ENCODE measurements at regions not wholly inside any gene's neighbourhood (a gene's known extent, or its start where the extent isn't known, plus 50 kb on each side); places are given as distances from the start of the nearest gene placed in this dataset.

- in situ Hi-C loops (cut with MboI) (no loop called here), intact Hi-C loops (cut with micrococcal nuclease; ENCODE audit: unreplicated experiment) (no loop called here)
- no peaks in the 10 kb centered on the region for H3K9me3 ChIP-seq (replicated peaks; ENCODE audit: control insufficient read depth, insufficient read depth, low read length)
- H3K27me3 ChIP-seq (replicated peaks in 1 of 2; ENCODE audit: control insufficient read depth in 2 of 2, insufficient read depth in 2 of 2, low read length in 1 of 2): no peaks in the 10 kb centered on the region
- TF ChIP-seq TAF1 (IDR thresholded peaks at IDR 0.05; ENCODE audit: borderline replicate concordance, low read depth, low read length) (no peak), IRF4 (IDR thresholded peaks at IDR 0.05; ENCODE audit: low read depth, low read length) (no peak), TARDBP (IDR thresholded peaks at IDR 0.05; ENCODE audit: borderline replicate concordance) (no peak), SPI1 (IDR thresholded peaks at IDR 0.05; ENCODE audit: borderline replicate concordance, insufficient read depth, low read depth, low read length) (no peak), TBL1XR1 (IDR thresholded peaks at IDR 0.05; ENCODE audit: low read depth, low read length) (no peak)
- TF ChIP-seq, protein P1, sequence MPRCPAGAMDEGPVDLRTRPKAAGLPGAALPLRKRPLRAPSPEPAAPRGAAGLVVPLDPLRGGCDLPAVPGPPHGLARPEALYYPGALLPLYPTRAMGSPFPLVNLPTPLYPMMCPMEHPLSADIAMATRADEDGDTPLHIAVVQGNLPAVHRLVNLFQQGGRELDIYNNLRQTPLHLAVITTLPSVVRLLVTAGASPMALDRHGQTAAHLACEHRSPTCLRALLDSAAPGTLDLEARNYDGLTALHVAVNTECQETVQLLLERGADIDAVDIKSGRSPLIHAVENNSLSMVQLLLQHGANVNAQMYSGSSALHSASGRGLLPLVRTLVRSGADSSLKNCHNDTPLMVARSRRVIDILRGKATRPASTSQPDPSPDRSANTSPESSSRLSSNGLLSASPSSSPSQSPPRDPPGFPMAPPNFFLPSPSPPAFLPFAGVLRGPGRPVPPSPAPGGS (IDR thresholded peaks at IDR 0.05; ENCODE audit: borderline replicate concordance, insufficient read depth, low read depth, low read length, poor library complexity, severe bottlenecking): no peak
- TF ChIP-seq, protein P2, sequence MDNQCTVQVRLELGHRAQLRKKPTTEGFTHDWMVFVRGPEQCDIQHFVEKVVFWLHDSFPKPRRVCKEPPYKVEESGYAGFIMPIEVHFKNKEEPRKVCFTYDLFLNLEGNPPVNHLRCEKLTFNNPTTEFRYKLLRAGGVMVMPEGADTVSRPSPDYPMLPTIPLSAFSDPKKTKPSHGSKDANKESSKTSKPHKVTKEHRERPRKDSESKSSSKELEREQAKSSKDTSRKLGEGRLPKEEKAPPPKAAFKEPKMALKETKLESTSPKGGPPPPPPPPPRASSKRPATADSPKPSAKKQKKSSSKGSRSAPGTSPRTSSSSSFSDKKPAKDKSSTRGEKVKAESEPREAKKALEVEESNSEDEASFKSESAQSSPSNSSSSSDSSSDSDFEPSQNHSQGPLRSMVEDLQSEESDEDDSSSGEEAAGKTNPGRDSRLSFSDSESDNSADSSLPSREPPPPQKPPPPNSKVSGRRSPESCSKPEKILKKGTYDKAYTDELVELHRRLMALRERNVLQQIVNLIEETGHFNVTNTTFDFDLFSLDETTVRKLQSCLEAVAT (IDR thresholded peaks at IDR 0.05): no peak
- TF ChIP-seq, protein P3, sequence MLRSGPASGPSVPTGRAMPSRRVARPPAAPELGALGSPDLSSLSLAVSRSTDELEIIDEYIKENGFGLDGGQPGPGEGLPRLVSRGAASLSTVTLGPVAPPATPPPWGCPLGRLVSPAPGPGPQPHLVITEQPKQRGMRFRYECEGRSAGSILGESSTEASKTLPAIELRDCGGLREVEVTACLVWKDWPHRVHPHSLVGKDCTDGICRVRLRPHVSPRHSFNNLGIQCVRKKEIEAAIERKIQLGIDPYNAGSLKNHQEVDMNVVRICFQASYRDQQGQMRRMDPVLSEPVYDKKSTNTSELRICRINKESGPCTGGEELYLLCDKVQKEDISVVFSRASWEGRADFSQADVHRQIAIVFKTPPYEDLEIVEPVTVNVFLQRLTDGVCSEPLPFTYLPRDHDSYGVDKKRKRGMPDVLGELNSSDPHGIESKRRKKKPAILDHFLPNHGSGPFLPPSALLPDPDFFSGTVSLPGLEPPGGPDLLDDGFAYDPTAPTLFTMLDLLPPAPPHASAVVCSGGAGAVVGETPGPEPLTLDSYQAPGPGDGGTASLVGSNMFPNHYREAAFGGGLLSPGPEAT (IDR thresholded peaks at IDR 0.05; ENCODE audit: low read depth): no peak
- TF ChIP-seq, protein P4, sequence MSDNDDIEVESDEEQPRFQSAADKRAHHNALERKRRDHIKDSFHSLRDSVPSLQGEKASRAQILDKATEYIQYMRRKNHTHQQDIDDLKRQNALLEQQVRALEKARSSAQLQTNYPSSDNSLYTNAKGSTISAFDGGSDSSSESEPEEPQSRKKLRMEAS (IDR thresholded peaks at IDR 0.05; ENCODE audit: low read depth, low read length): no peak
- no peak overlapping the region for H3K4me2 ChIP-seq (ENCODE audit: control insufficient read depth, insufficient read depth)
- ChIA-PET CTCF (no interaction called here), SMC1A (ENCODE audit: uncharacterized antibody, unreplicated experiment) (no interaction called here), POLR2A (no interaction called here), RAD21 (ENCODE audit: unreplicated experiment) (interaction anchor here (0.9 to 1.4 kb wide), 2 partner anchors 12 to 44 kb away, joined by 3 read pairs; no protein-coding TSS in a partner anchor)
- DNase-seq (ENCODE audit: low read depth, low spot score) (no peak), ATAC-seq (no peak), FAIRE-seq (no peak)
- H3K4me3 ChIP-seq: no peak overlapping the region
- no peaks in the 10 kb centered on the region for H4K20me1 ChIP-seq (ENCODE audit: control insufficient read depth, insufficient read depth)
- H3K4me1 ChIP-seq (ENCODE audit: control insufficient read depth, insufficient read depth, low read length): no peaks in the 10 kb centered on the region
- no peak overlapping the region for H3K9ac ChIP-seq (ENCODE audit: control insufficient read depth, insufficient read depth, low read length)
- H3K36me3 ChIP-seq (ENCODE audit: control insufficient read depth in 2 of 2, insufficient read depth in 2 of 2, low read length in 1 of 2): no peaks in the 10 kb centered on the region
- H3K79me2 ChIP-seq (ENCODE audit: control insufficient read depth, insufficient read depth, low read length): no peaks in the 10 kb centered on the region
- no TSS peak for BruUV-seq (replicated peaks)
- H2AFZ ChIP-seq (ENCODE audit: control insufficient read depth, low read depth, low read length): no peak overlapping the region
- no peak overlapping the region for H3K27ac ChIP-seq (ENCODE audit: control insufficient read depth, insufficient read depth)
- WGBS (ENCODE audit: insufficient coverage, insufficient replicate concordance, low lambda C conversion rate, missing lambda C conversion rate): 25% methylated on average over 6 of the region's 6 CpGs
These were observed 459.2 kb upstream of the DAB1 start for GRCh38 chr1:57882934-57883641.

All from GM12878 (cell line).